Keratinocyte (primary cell): ENCODE measurements at regions not wholly inside any gene's neighbourhood (a gene's known extent, or its start where the extent isn't known, plus 50 kb on each side); places are given as distances from the start of the nearest gene placed in this dataset.

Source experiments
- CTCF ChIP-seq, 3 experiments: IDR thresholded peaks in 1 of 3; conservative IDR thresholded peaks in 1 of 3; optimal IDR thresholded peaks in 1 of 3; 2 replicates in 2 of 3; 3 replicates in 1 of 3; pipeline versions ENCODE3 to v1.5.1; 2011; ENCODE audit warnings: low read length in 3 of 3, mild to moderate bottlenecking in 3 of 3, moderate library complexity in 2 of 3, control low read depth in 1 of 3, inconsistent platforms in 1 of 3; ENCODE audit not compliant: insufficient read depth in 2 of 3; ENCODE audit errors: extremely low read depth in 1 of 3
- EZH2 ChIP-seq: IDR thresholded peaks from one replicate; pipeline ENCODE4 v1.6.1; 2012; ENCODE audit warnings: inconsistent platforms, mild to moderate bottlenecking, low read length, moderate library complexity

- TF ChIP-seq CTCF (optimal IDR thresholded peaks at IDR 0.05 in 1 of 3, IDR thresholded peaks at IDR 0.05 in 1 of 3, conservative IDR thresholded peaks at IDR 0.05 in 1 of 3; ENCODE audit: extremely low read depth in 1 of 3, insufficient read depth in 2 of 3, low read length in 3 of 3) (no peak), EZH2 (no peak)
Measured at GRCh38 chr22:48553119-48553518, 1274.6 kb downstream of the BRD1 start.
